GM21529 (cell line): ENCODE measurements at regions not wholly inside any gene's neighbourhood (a gene's known extent, or its start where the extent isn't known, plus 50 kb on each side); places are given as distances from the start of the nearest gene placed in this dataset.

Experiments
- ATAC-seq: cut with Tn5 transposase; IDR thresholded peaks from one replicate; pipeline ENCODE4 v1.9.1; 2021; ENCODE audit not compliant: unreplicated experiment

DNA sequence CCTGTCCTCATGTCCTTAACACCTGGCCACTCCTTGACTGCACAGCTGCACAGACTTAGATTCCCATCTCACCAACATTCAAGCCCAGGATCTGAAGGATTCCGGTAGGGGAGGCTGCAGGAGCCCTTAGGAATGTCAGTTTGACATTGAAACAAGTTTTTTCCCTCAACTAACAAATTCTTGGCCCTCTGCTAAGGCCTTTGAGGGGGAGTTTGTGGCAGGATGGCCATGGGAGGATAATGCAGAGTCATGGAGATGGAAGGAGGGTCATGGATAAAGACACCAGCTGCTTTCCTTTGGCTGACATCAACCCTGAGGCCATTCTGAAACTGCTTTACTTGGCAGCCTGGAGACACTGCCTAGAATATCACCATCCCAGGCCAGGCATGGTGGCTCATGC, 63.4 kb upstream of the PPP2R5A start:
- ATAC-seq = no peak

DNA sequence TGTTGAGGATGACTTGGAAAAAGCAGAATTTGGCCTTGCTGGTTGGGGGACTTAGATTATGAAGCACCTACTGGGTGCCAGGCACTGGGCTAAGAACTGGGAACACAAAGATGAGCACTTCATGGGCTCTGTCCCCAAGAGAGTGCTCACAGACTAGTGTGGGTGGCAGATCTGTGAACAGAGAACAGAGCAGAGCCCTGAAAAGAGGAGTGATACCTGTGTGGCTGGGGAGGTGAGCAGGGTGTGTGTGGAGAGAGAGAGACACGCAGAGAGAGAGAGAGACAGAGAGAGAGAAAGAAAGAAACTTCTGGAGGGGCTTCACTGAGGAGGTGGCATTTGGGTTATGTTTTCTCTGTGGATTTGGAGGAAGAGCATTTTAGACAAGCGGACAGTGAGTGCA, 61.1 kb upstream of the PPP2R5A start:
- ATAC-seq = no peak

DNA sequence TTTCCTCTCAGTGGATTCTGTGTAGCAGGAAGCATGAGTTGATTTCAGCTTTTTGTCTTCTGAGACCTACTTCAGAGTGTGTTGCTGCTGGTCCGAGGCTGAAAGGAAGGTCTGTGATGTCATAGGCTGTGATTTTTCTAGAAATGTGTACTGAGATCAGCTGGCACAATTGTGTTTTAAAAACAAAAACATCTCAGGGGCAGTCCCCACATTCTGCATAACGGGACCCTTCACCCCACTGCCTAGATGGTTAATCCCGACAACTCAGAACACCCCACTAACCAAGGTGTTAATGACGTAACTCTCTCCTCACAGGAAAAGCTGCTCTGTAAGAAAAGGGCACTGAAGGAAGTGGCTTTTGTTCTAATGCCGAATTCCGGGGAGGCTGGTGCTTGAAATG, 59.8 kb upstream of the PPP2R5A start:
- peak; percentile 18 for ATAC-seq

DNA sequence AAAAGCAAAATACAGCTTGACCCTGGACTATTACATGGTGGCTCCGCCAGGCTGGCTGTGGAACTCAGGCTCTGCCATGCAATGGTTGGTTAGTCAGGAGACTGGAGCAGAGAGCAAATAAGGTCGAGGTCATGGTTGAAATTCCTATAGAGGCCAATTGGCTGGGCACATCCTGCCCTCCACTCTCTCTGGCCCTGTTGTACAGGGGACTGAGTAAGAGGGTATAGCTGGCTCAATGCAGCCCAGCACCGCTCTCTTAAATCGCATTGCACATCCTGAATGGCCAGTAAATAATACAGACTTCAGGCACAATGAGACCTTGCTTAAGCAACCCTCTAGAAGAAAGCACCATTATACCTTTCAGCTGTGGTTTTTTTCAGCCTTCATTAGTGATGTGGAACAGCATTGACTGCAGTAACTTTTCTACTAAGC, 59.3 kb upstream of the PPP2R5A start:
- peak; percentile 56 for ATAC-seq

DNA sequence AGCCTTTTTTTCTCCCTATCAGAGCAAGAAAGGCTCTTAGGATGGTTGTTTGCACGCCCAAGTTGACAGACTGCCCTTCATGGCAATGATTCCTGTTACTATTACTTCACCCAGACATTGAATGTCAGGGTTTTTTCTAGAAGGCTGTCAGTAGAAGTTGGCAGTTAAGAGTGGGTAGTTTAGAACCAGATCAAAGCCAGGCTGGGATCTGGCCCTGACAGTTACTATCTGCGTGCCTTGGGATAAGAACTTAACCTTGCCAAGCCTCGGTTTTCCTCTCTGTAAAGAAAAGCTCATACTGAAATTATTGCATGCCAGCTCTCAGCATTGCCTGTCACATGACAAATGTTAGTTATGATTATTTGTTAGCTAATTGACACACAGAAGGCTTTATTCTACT, 58.7 kb upstream of the PPP2R5A start:
- ATAC-seq = no peak

DNA sequence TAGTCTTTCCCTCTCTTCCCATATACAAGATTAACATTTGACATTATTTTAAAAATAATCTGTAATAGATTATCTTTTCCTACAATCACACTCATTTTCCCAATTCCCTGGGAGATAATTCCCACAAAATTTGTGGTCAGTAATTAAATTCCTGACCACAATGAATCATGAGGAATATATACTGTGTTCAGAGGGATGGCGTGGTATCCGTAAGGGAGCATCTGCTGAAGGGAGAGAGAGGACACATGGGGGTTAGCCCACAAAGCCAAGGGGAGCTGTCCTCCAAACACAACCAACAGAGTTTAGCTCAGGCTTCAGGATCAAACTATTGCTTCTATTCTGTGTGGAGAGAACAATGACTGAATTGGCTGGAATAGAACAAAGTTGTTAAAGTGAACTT, 57.1 kb upstream of the PPP2R5A start:
- ATAC-seq = no peak

- ATAC-seq = no peak
Observed at GRCh38 chr1:212228591-212229119, 56.6 kb upstream of the PPP2R5A start.

GRCh38 chr1:212229654-212230053, 55.6 kb upstream of the PPP2R5A start:
- ATAC-seq = no peak

- no peak for ATAC-seq
Observed at GRCh38 chr1:212230329-212230728, 54.9 kb upstream of the PPP2R5A start.

DNA sequence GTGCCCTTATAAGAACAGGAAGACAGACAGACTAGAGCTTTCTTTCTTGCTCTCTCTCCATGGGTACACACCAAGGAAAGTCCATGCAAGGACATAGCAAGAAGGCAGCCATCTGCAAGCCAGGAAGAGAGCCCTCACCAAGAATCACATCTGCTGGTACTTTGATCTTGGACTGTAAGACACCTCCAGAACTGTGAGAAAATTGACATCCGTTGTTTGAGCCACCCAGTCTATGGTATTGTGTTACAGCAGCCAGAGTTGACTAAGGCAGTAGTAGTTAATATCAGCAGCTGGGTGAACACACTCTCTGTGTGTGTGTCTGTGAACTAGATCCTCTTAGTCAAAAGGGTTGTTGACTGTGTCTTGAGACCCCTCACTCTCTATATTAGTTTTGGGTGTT, 53.8 kb upstream of the PPP2R5A start:
- no peak for ATAC-seq

GRCh38 chr1:212232090-212232489, 53.1 kb upstream of the PPP2R5A start:
- ATAC-seq = no peak

DNA sequence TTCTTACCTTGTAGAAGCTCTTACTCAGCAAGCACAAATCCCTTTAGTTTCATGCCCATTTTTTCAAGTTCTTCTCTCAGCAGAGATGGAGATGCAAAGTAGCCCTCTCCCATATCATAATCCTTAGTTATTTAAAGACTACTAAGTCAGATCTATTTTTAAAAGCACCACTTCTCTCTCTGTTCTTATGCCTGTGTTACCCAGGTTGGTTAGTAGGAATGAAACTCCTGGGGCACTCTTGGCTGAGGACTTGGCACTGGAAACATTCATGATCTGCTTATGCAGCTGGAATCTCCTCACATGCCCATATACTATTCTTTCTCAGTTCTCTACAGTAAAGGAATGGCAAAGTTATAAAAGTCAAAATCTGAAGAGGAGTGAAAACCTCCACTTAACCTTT, 51.9 kb upstream of the PPP2R5A start:
- ATAC-seq = no peak

DNA sequence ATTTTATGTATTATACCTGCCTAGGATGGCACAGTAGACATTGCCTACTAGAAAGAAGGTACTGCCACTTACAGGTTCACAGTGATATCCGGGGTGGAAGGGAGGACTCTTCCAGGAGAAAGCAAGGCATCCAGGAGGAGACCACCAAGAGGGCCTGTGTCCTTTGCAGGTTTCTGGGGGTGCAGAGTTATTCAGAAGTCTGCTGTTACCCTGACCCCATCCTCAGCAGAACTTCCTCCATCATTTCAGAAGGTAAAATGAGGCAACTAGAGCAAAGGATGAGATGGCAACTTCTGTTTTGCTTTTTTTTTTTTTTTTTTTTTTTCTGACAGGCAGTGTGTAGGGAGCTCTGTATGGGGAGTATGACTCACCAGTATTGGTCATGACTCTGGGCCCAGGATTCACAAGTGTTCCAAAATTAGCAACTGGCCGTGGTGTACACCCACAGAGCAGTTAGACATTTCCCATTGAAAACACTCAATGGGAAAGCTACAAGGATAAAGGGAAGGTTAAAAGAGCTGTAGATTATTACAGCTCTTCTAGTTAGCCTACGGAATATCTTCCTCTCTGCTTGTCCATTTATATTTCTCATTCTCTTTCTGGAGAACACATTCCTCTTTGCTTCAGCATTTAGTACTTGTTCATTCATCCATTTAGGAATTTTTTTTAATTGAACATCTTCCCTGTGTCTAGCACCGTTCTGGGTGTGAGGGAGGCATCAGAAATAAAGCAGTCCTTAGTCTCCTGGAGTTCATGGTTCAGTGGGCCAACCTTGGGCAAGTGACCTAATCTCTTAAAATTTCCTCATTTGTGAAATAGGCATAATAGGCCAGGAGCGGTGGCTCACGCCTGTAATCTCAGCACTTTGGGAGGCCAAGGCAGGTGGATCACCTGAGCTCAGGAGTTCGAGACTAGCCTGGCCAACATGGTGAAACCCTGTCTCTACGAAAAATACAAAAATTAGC, 50.5 kb upstream of the PPP2R5A start:
- peak; percentile 77 for ATAC-seq
